DND-41 (cell line): ENCODE measurements at regions not wholly inside any gene's neighbourhood (a gene's known extent, or its start where the extent isn't known, plus 50 kb on each side); places are given as distances from the start of the nearest gene placed in this dataset.

Experiments
- ATAC-seq: fragments of 200-7000 bp; cut with Tn5 transposase; 3 replicates; pipeline ENCODE4 v1.9.1; 2021; ENCODE audit warnings: low read depth; ENCODE audit not compliant: insufficient read depth
- DNase-seq: peaks from one replicate; pipeline ENCODE4 v3.0.0-alpha.2; 2020
- H2AFZ ChIP-seq: 2 replicates; pipeline ENCODE4 v1.6.0; 2012; ENCODE audit warnings: low read depth, low read length
- H3K27ac ChIP-seq: 2 replicates; pipeline ENCODE4 v1.5.1; 2012; ENCODE audit warnings: low read length, inconsistent platforms
- H3K27me3 ChIP-seq: fragments of 200-600 bp; sonication (generic); 2 replicates; pipeline ENCODE4 v1.6.0; 2012; ENCODE audit warnings: low read length, mild to moderate bottlenecking, inconsistent platforms; ENCODE audit not compliant: insufficient read depth, poor library complexity
- H3K36me3 ChIP-seq: 2 replicates; pipeline ENCODE4 v1.5.1; 2012; ENCODE audit warnings: low read length, inconsistent platforms; ENCODE audit not compliant: insufficient read depth
- H3K4me1 ChIP-seq: 2 replicates; pipeline ENCODE4 v1.5.1; 2012; ENCODE audit warnings: mild to moderate bottlenecking, low read length; ENCODE audit not compliant: insufficient read depth
- H3K4me2 ChIP-seq: 2 replicates; pipeline ENCODE4 v1.6.0; 2012; ENCODE audit warnings: mild to moderate bottlenecking, moderate library complexity, low read length, inconsistent platforms; ENCODE audit not compliant: insufficient read depth
- H3K4me3 ChIP-seq, 2 experiments: fragments of 200-600 bp in 1 of 2; shearing (Covaris generic) in 1 of 2; 2 replicates each; pipeline ENCODE4 v1.5.1; 2012 to 2016; ENCODE audit warnings: inconsistent platforms in 2 of 2, low read length in 2 of 2, mild to moderate bottlenecking in 2 of 2, low read depth in 1 of 2, moderate library complexity in 1 of 2
- H3K79me2 ChIP-seq: 2 replicates; pipeline ENCODE4 v1.6.0; 2012; ENCODE audit warnings: low read length, inconsistent platforms; ENCODE audit not compliant: insufficient read depth
- H3K9ac ChIP-seq: 2 replicates; pipeline ENCODE4 v1.6.0; 2012; ENCODE audit warnings: low read depth, mild to moderate bottlenecking, inconsistent platforms, low read length, moderate library complexity
- H3K9me3 ChIP-seq: 2 replicates; pipeline ENCODE4 v1.5.1; 2012; ENCODE audit warnings: low read length, moderate library complexity, mild to moderate bottlenecking, inconsistent platforms; ENCODE audit not compliant: insufficient read depth, severe bottlenecking
- H4K20me1 ChIP-seq: 2 replicates; pipeline ENCODE4 v1.6.0; 2012; ENCODE audit warnings: low read length; ENCODE audit not compliant: insufficient read depth
- CTCF ChIP-seq: IDR thresholded peaks from 2 replicates; pipeline ENCODE4 v1.5.1; 2012; ENCODE audit warnings: borderline replicate concordance, low read length, moderate library complexity, mild to moderate bottlenecking; ENCODE audit not compliant: poor library complexity, severe bottlenecking; ENCODE audit errors: extremely low read depth
- EZH2 ChIP-seq: IDR thresholded peaks from 3 replicates; pipeline ENCODE4 v1.6.1; 2012; ENCODE audit warnings: borderline replicate concordance, low read depth, mild to moderate bottlenecking, moderate library complexity, low read length, inconsistent platforms; ENCODE audit not compliant: severe bottlenecking

GRCh38 chr4:188289531-188290125 lies 150.4 kb downstream of the TRIML1 start:
- Histone ChIP-seq H3K4me3 (no peak overlapping the region), H3K36me3 (no peaks in the 10 kb centered on the region), H3K27me3 (no peaks in the 10 kb centered on the region), H4K20me1 (no peaks in the 10 kb centered on the region), H3K79me2 (no peaks in the 10 kb centered on the region), H3K9me3 (no peaks in the 10 kb centered on the region), H3K4me2 (no peak overlapping the region), H3K27ac (no peak overlapping the region), H3K9ac (no peak overlapping the region), H3K4me1 (no peaks in the 10 kb centered on the region), H2AFZ (no peak overlapping the region)
- no peak for TF ChIP-seq CTCF
- no peak for ATAC-seq
- no peak for DNase-seq

- Histone ChIP-seq H3K9ac (no peak overlapping the region), H2AFZ (no peak overlapping the region), H3K4me1 (no peaks in the 10 kb centered on the region), H3K4me3 (no peak overlapping the region), H3K9me3 (peaks cover 3% of the 10 kb centered on the region), H3K4me2 (no peak overlapping the region), H3K79me2 (no peaks in the 10 kb centered on the region), H3K27me3 (no peaks in the 10 kb centered on the region), H4K20me1 (no peaks in the 10 kb centered on the region), H3K36me3 (no peaks in the 10 kb centered on the region), H3K27ac (no peak overlapping the region)
- TF ChIP-seq EZH2 (no peak), CTCF (no peak)
- ATAC-seq = no peak
- DNase-seq = no peak
Measured at GRCh38 chr4:188295899-188296298, 156.7 kb downstream of the TRIML1 start.

GRCh38 chr4:188296331-188296730 lies 157.1 kb downstream of the TRIML1 start:
- H3K4me1 ChIP-seq = no peaks in the 10 kb centered on the region
- ATAC-seq = no peak
- H3K27ac ChIP-seq = no peak overlapping the region
- H3K36me3 ChIP-seq = no peaks in the 10 kb centered on the region
- H4K20me1 ChIP-seq = no peaks in the 10 kb centered on the region
- no peak for DNase-seq
- no peaks in the 10 kb centered on the region for H3K27me3 ChIP-seq
- H2AFZ ChIP-seq = no peak overlapping the region
- no peak overlapping the region for H3K4me2 ChIP-seq
- H3K4me3 ChIP-seq = no peak overlapping the region
- peaks cover 3% of the 10 kb centered on the region for H3K9me3 ChIP-seq
- H3K9ac ChIP-seq = no peak overlapping the region
- no peaks in the 10 kb centered on the region for H3K79me2 ChIP-seq
- TF ChIP-seq EZH2 (no peak), CTCF (no peak)

GRCh38 chr4:188297873-188298272 lies 158.6 kb downstream of the TRIML1 start:
- H3K9ac ChIP-seq = no peak overlapping the region
- ATAC-seq (no peak), DNase-seq (no peak)
- no peak for TF ChIP-seq CTCF
- no peak for TF ChIP-seq EZH2
- no peak overlapping the region for H3K27ac ChIP-seq
- H3K9me3 ChIP-seq = peaks cover 5% of the 10 kb centered on the region
- no peaks in the 10 kb centered on the region for H3K36me3 ChIP-seq
- H3K4me3 ChIP-seq = no peak overlapping the region
- no peak overlapping the region for H2AFZ ChIP-seq
- H3K4me2 ChIP-seq = no peak overlapping the region
- H3K4me1 ChIP-seq = no peaks in the 10 kb centered on the region
- no peaks in the 10 kb centered on the region for H3K27me3 ChIP-seq
- no peaks in the 10 kb centered on the region for H4K20me1 ChIP-seq
- H3K79me2 ChIP-seq = no peaks in the 10 kb centered on the region
